RWPE1 (cell line): ENCODE measurements at regions not wholly inside any gene's neighbourhood (a gene's known extent, or its start where the extent isn't known, plus 50 kb on each side); places are given as distances from the start of the nearest gene placed in this dataset.
A peak's percentile ranks its signal among the peaks of the same experiment; 100 is the strongest.

ENCODE experiments used
- CTCF ChIA-PET: fragments of 350-600 bp; sonication (Branson Sonifier 250); formaldehyde crosslinking; extraction: SDS; loops from one replicate; lab custom pipeline; 2021; lab: Yijun Ruan, JAX
- POLR2A ChIA-PET: fragments of 400-600 bp; formaldehyde crosslinking; extraction: SDS; loops from one replicate; lab custom pipeline; 2020; ENCODE audit warnings: antibody characterized with exemption; ENCODE audit not compliant: low non-redundant PET; lab: Yijun Ruan, JAX
- DNase-seq: peaks from one replicate; pipeline ENCODE4 v3.0.0; 2012; ENCODE audit warnings: low spot score
- H3K27ac ChIP-seq: fragments of 450-650 bp; 2 replicates; pipeline ENCODE4 v1.5.1; 2017
- TF ChIP-seq, protein P1 (sequence below): fragments of 450-650 bp; conservative IDR thresholded peaks from 2 replicates; pipeline ENCODE4 v1.5.1; 2017; ENCODE audit warnings: low read depth, mild to moderate bottlenecking

DNA sequence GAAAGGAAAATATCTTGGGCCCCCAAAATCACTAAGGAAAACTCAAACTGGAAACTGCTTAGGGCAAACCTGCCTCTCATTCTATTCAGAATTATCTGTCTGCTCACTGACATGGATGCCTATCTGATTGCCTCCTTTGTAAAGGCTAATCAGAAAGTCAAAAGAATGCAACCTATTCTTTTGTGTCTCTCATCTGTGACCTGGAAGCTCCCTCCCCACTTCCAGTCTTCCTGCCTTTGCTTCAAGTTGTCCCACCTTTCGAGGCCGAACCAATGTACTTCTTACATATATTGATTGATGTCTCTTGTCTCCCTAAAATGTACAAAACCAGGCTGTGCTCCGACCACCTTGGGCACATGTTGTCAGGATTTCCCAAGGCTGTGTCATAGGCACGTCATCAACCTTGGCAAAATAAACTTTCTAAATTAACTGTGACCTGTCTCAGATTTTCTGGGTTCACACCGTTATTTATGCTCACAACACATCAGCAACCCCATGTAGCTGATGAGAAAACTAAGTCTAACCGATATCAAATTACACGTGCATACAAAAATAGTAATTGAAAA, 302.3 kb upstream of the NRIP1 start:
- ChIA-PET POLR2A (no interaction called here), CTCF (no interaction called here)
- DNase-seq, result no peak
- no peak overlapping the region for H3K27ac ChIP-seq
- TF ChIP-seq, protein P1, sequence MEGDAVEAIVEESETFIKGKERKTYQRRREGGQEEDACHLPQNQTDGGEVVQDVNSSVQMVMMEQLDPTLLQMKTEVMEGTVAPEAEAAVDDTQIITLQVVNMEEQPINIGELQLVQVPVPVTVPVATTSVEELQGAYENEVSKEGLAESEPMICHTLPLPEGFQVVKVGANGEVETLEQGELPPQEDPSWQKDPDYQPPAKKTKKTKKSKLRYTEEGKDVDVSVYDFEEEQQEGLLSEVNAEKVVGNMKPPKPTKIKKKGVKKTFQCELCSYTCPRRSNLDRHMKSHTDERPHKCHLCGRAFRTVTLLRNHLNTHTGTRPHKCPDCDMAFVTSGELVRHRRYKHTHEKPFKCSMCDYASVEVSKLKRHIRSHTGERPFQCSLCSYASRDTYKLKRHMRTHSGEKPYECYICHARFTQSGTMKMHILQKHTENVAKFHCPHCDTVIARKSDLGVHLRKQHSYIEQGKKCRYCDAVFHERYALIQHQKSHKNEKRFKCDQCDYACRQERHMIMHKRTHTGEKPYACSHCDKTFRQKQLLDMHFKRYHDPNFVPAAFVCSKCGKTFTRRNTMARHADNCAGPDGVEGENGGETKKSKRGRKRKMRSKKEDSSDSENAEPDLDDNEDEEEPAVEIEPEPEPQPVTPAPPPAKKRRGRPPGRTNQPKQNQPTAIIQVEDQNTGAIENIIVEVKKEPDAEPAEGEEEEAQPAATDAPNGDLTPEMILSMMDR, result no peak

DNA sequence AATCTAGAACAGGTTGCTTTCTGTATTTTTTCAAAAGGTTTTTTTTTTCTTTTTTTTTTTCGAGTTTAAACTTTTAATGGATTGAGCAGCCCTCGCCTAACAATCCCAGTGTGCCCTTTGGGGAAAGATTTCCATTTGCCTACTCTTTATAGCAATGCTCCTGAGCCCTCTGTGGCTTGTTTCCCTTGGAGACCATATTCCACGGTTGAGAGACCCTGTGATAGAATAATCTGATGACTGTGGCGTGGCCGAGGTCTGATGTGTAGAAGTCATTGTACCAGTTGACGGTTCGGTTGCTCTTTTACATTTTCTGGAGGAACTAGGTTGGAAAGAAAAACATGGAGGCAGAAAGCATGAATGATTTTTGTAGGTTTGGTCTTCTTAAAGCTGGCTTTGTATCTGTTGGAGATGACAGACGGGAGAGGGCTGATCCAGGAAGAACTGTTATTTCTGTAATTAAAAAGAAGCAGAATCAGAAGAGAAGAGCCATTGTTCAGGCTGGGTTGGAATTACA, 305.7 kb upstream of the NRIP1 start:
- no peak for DNase-seq
- POLR2A ChIA-PET, result no interaction called here
- H3K27ac ChIP-seq, result no peak overlapping the region
- TF ChIP-seq, protein P1, result no peak
- CTCF ChIA-PET, result no interaction called here

DNA sequence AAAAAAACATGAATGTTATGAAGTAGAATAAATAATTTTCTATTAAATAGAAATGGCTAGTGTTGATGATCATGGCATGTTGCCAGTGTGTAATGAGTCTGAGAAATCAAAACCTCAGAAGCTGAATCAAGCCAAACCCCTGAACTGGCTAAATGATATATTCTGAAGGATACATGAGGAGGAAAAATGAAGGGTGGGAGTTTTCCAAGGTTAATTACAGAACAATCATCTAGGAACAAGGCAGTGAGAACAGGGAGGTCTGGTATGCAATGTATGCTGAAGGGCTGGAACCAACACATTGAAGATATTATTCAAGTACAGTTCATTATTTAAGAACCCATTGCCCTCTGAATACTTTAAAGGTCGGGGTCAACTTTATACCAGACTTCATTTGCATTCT, 309.1 kb upstream of the NRIP1 start:
- H3K27ac ChIP-seq, result no peak overlapping the region
- ChIA-PET POLR2A (no interaction called here), CTCF (interaction anchor here (0.7 kb wide), 1 partner anchor 27 kb away, joined by 6 read pairs; no protein-coding TSS in a partner anchor)
- no peak for DNase-seq
- TF ChIP-seq, protein P1, result no peak

DNA sequence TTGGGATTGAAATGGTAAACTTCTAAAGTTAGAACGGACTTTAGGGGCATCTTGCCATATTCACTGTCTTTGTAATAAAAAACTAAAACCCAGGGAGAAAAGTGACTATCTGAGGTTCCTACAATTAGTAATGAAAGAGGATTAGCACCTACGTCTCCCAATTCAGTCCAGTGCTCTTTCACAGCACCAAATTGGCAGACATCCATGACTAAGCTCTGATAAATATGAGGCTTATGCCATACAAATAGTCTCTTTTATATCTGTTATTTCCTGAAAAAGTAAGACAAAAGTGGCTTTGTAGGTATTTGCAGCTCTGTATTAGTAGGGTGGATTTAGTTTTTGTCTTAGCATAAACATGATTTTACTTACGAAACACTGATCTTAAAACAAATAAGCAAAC, 315.0 kb upstream of the NRIP1 start:
- DNase-seq, result no peak
- POLR2A ChIA-PET, result no interaction called here
- no peak overlapping the region for H3K27ac ChIP-seq
- CTCF ChIA-PET, result no interaction called here
- TF ChIP-seq, protein P1, result no peak

DNA sequence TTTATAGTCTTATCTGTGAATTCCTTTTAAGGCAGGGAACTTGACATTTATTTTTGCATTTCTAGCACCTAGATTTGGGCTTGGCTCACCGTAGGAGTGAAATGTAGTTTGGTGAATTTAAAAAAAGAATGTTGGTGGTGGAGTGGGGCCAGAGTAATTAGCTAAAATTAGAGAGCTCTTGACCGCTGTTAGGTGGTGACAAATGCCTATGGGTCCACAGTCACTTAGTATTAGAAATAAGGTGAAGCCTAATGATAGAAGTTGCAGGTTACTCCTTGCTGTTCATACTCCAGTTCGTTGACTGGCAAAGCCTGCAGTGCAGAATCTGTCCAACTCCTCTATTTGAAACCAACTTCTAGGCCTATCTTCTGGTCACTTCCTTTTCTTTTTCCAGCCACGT, 318.8 kb upstream of the NRIP1 start:
- H3K27ac ChIP-seq, result no peak overlapping the region
- CTCF ChIA-PET, result no interaction called here
- POLR2A ChIA-PET, result no interaction called here
- no peak for DNase-seq
- TF ChIP-seq, protein P1, result no peak

DNA sequence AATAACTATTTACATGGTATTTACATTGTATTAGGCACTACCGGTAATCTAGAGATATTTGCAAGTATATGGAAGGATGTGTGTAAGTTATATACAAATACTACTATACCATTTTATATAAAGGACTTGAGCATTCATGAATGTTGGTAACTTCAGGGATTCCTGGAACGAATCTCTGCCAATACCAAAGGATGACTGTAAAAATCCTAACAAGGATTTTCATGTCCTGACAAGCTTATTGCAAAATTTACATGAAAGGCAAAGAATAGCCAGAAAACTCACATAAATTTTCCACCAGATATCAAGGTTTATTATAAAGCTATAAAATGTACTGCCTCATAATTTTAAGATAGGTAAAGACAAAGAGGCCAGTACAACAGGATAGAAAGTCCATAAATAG, 325.2 kb upstream of the NRIP1 start:
- ChIA-PET POLR2A (no interaction called here), CTCF (no interaction called here)
- H3K27ac ChIP-seq, result no peak overlapping the region
- TF ChIP-seq, protein P1, result no peak
- DNase-seq, result peak; percentile 21
